ENCODE measurements at regions not wholly inside any gene's neighbourhood (a gene's known extent, or its start where the extent isn't known, plus 50 kb on each side); places are given as distances from the start of the nearest gene placed in this dataset.
A peak's percentile ranks its signal among the peaks of the same experiment; 100 is the strongest.

GRCh38 chr1:244970744-244971551, 106.6 kb upstream of the HNRNPU start:
- peak in 2 of 3 experiments; percentile 57 to 59 for TF ChIP-seq CTCF (IDR thresholded peaks at IDR 0.05)
- TF ChIP-seq POLR2A (IDR thresholded peaks at IDR 0.05), result peak in 1 of 2 donors; percentile 73
- peak; percentile 75 to 96 for TF ChIP-seq POLR2AphosphoS5 (IDR thresholded peaks at IDR 0.05; ENCODE audit: insufficient read depth in 1 of 2, low read depth in 1 of 2)
